ENCODE measurements at regions not wholly inside any gene's neighbourhood (a gene's known extent, or its start where the extent isn't known, plus 50 kb on each side); places are given as distances from the start of the nearest gene placed in this dataset.
A peak's percentile ranks its signal among the peaks of the same experiment; 100 is the strongest.

GRCh38 chrX:99266255-99266654 lies 1143.8 kb downstream of the PCDH19 start:
- no peaks in the 10 kb centered on the region for H3K79me1 ChIP-seq (ENCODE audit: low read depth, low read length)
- ChIA-PET CTCF (ENCODE audit: partially characterized antibody) (no interaction called here), POLR2A (ENCODE audit: partially characterized antibody) (no interaction called here)
- no peak overlapping the region for H3K9ac ChIP-seq (replicated peaks in 1 of 4; ENCODE audit: extremely low read depth in 1 of 4, low read depth in 3 of 4, low read length in 3 of 4)
- H3K4me1 ChIP-seq (replicated peaks in 1 of 4; ENCODE audit: control insufficient read depth in 3 of 4, insufficient read depth in 4 of 4, low read length in 3 of 4), result no peaks in the 10 kb centered on the region
- H3K36me3 ChIP-seq (ENCODE audit: control insufficient read depth in 2 of 4, insufficient read depth in 4 of 4, low read length in 3 of 4), result no peaks in the 10 kb centered on the region
- H2AK5ac ChIP-seq (ENCODE audit: low read depth, low read length), result no peak overlapping the region
- no peak overlapping the region for H2AFZ ChIP-seq (ENCODE audit: low read length)
- no peak overlapping the region for H3K23ac ChIP-seq (ENCODE audit: insufficient read length)
- no peak overlapping the region for H4K91ac ChIP-seq (replicated peaks; ENCODE audit: insufficient read length, low read length)
- no peaks in the 10 kb centered on the region for H3K79me2 ChIP-seq (ENCODE audit: control insufficient read depth in 1 of 2, insufficient read depth in 2 of 2, low read length in 2 of 2)
- H3K27ac ChIP-seq (ENCODE audit: low read depth, low read length), result no peak overlapping the region
- no peak overlapping the region for H2BK120ac ChIP-seq (replicated peaks; ENCODE audit: low read depth, low read length)
- no peaks in the 10 kb centered on the region for H3K9me3 ChIP-seq (ENCODE audit: insufficient read depth in 2 of 2, low read depth in 1 of 2, low read length in 1 of 2)
- H2BK12ac ChIP-seq (ENCODE audit: low read depth, low read length), result no peak overlapping the region
- no peak for DNase-seq (ENCODE audit: low read depth in 1 of 2, low spot score in 2 of 2)
- H3K4me2 ChIP-seq (ENCODE audit: insufficient read depth in 1 of 2, low read depth in 2 of 2, low read length in 2 of 2), result no peak overlapping the region
- H4K8ac ChIP-seq (ENCODE audit: extremely low read depth, insufficient read depth, low read length), result no peak overlapping the region
- no peak overlapping the region for H3K18ac ChIP-seq (ENCODE audit: extremely low read depth, low read length)
- H3K4me3 ChIP-seq (ENCODE audit: extremely low read depth in 1 of 4, insufficient read depth in 2 of 4, low read depth in 3 of 4, low read length in 4 of 4), result no peak overlapping the region
- peak; percentile 35 to 44; a peak in 3 of 4 replicates for TF ChIP-seq RAD21 (IDR thresholded peaks at IDR 0.05 in 1 of 2, conservative IDR thresholded peaks at IDR 0.05 in 1 of 2; ENCODE audit: low read depth in 2 of 2, low read length in 2 of 2)
- no peak for TF ChIP-seq HDAC6 (IDR thresholded peaks at IDR 0.05; ENCODE audit: low read depth, low read length)
- no peak overlapping the region for H3K4ac ChIP-seq (replicated peaks; ENCODE audit: insufficient read length, low read depth, low read length)
- no peak overlapping the region for H3K56ac ChIP-seq (replicated peaks; ENCODE audit: insufficient read length, low read depth, low read length)
- no peak overlapping the region for H4K5ac ChIP-seq (ENCODE audit: insufficient read length, low read depth, low read length)
- no peak overlapping the region for H3K14ac ChIP-seq (ENCODE audit: insufficient read length)
- no peaks in the 10 kb centered on the region for H4K20me1 ChIP-seq (replicated peaks in 1 of 2; ENCODE audit: control insufficient read depth in 1 of 2, insufficient read depth in 2 of 2, low read length in 2 of 2)
- H2BK20ac ChIP-seq (ENCODE audit: low read length), result no peak overlapping the region
- no peaks in the 10 kb centered on the region for H3K27me3 ChIP-seq (replicated peaks in 1 of 4; ENCODE audit: control insufficient read depth in 3 of 4, extremely low read depth in 1 of 4, insufficient read depth in 3 of 4, low read length in 3 of 4)
- H2BK15ac ChIP-seq (ENCODE audit: low read length), result no peak overlapping the region
- no peaks in the 10 kb centered on the region for H3K23me2 ChIP-seq (ENCODE audit: low read depth, low read length)
- FAIRE-seq, result no peak
- 64% methylated on average over 1 of the region's 2 CpGs; no CpG with 5 or more reads in 1 of the 2 experiments for WGBS, 2 experiments (ENCODE audit: extremely low coverage in 1 of 2, insufficient coverage in 1 of 2, insufficient read length in 1 of 2, insufficient replicate concordance in 2 of 2, low coverage in 1 of 2, low lambda C conversion rate in 2 of 2, missing lambda C conversion rate in 1 of 2)
- H2BK5ac ChIP-seq (ENCODE audit: low read depth, low read length), result no peak overlapping the region

All from H1 (cell line).